OCI-LY1 (cell line): ENCODE measurements at regions not wholly inside any gene's neighbourhood (a gene's known extent, or its start where the extent isn't known, plus 50 kb on each side); places are given as distances from the start of the nearest gene placed in this dataset.

Source experiments
- H2AFZ ChIP-seq: fragments of 200-600 bp; sonication (generic), shearing (Covaris generic); 2 replicates; pipeline ENCODE4 v1.6.0; 2014; ENCODE audit warnings: antibody characterized with exemption, mild to moderate bottlenecking, low read length
- H3F3A ChIP-seq: fragments of 200-600 bp; sonication (generic), shearing (Covaris generic); 2 replicates; pipeline ENCODE4 v1.6.0; 2014; ENCODE audit warnings: mild to moderate bottlenecking, antibody characterized with exemption, low read length, moderate library complexity; ENCODE audit not compliant: insufficient read depth
- H3K27ac ChIP-seq: fragments of 200-600 bp; sonication (generic); 2 replicates; pipeline ENCODE4 v1.5.1; 2014; ENCODE audit warnings: low read length, mixed run types, mild to moderate bottlenecking, low read depth; ENCODE audit not compliant: poor library complexity, severe bottlenecking
- H3K27me3 ChIP-seq: fragments of 200-600 bp; sonication (generic); 2 replicates; pipeline ENCODE4 v1.6.0; 2014; ENCODE audit warnings: antibody characterized with exemption, mild to moderate bottlenecking, low read length, moderate library complexity; ENCODE audit not compliant: insufficient read depth
- H3K36me3 ChIP-seq: fragments of 200-600 bp; sonication (generic); 2 replicates; pipeline ENCODE4 v1.6.1; 2014; ENCODE audit warnings: mild to moderate bottlenecking, antibody characterized with exemption, low read length, moderate library complexity, mixed read lengths; ENCODE audit not compliant: insufficient read depth
- H3K4me1 ChIP-seq: fragments of 200-600 bp; sonication (generic); 2 replicates; pipeline ENCODE4 v1.5.1; 2014; ENCODE audit warnings: mild to moderate bottlenecking, low read length, moderate library complexity; ENCODE audit not compliant: insufficient read depth, severe bottlenecking
- H3K4me2 ChIP-seq: fragments of 200-600 bp; sonication (generic), shearing (Covaris generic); 2 replicates; pipeline ENCODE4 v1.6.1; 2014; ENCODE audit warnings: low read length
- H3K4me3 ChIP-seq: fragments of 200-600 bp; sonication (generic); 2 replicates; pipeline ENCODE4 v1.5.1; 2014; ENCODE audit warnings: low read length, low read depth, mild to moderate bottlenecking, mixed read lengths; ENCODE audit not compliant: poor library complexity, severe bottlenecking
- H3K79me2 ChIP-seq: fragments of 200-600 bp; shearing (Covaris generic); 2 replicates; pipeline ENCODE4 v1.6.1; 2016; ENCODE audit warnings: mixed run types, low read length, mixed read lengths; ENCODE audit not compliant: insufficient read depth
- H3K9ac ChIP-seq: fragments of 200-600 bp; sonication (generic), shearing (Covaris generic); 2 replicates; pipeline ENCODE4 v1.6.1; 2014; ENCODE audit warnings: mild to moderate bottlenecking, low read length, mixed read lengths
- H3K9me2 ChIP-seq: fragments of 200-600 bp; sonication (generic), shearing (Covaris generic); 2 replicates; pipeline ENCODE4 v1.6.1; 2014; ENCODE audit warnings: low read depth, mild to moderate bottlenecking, low read length, mixed read lengths
- H3K9me3 ChIP-seq: fragments of 200-600 bp; shearing (Covaris generic); 2 replicates; pipeline ENCODE4 v1.6.1; 2014; ENCODE audit warnings: low read length, mixed read lengths
- H4K20me1 ChIP-seq: fragments of 200-600 bp; sonication (generic), shearing (Covaris generic); 2 replicates; pipeline ENCODE4 v1.6.0; 2016; ENCODE audit warnings: mild to moderate bottlenecking, low read length; ENCODE audit not compliant: insufficient read depth
- EZH2 ChIP-seq: fragments of 200-600 bp; sonication (generic), shearing (Covaris generic); IDR thresholded peaks from 2 replicates; pipeline ENCODE4 v1.8.0; 2017; ENCODE audit warnings: borderline replicate concordance, mixed run types, mild to moderate bottlenecking, antibody characterized with exemption, low read length, moderate library complexity, mixed read lengths
- TF ChIP-seq, protein P1 (sequence below): fragments of 200-600 bp; sonication (generic), shearing (Covaris generic); IDR thresholded peaks from 2 replicates; pipeline ENCODE4 v1.5.1; 2017; ENCODE audit warnings: mild to moderate bottlenecking, antibody characterized with exemption, low read length, moderate library complexity, mixed read lengths

DNA sequence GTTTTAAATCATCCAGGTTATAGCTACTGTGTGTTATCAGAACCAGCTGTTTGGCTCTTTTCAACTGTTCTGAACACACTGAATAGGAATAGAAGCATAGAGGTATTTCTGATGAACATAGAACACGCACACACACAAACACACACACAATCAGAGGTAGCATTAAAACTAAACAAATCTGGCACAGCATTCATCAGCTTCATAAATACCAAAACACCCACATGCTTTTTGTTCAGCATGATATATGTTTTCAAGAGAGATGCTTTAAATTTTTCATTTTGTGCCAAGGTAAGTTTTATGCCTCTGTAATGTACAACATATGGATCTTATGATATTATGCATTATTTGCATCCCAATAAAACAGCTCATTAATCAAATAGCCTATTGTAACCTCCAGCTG lies 208.6 kb downstream of the GALC start:
- no peaks in the 10 kb centered on the region for H3K79me2 ChIP-seq
- H4K20me1 ChIP-seq = no peaks in the 10 kb centered on the region
- no peak overlapping the region for H3K4me3 ChIP-seq
- no peak overlapping the region for H3K4me2 ChIP-seq
- no peaks in the 10 kb centered on the region for H3K9me2 ChIP-seq
- no peaks in the 10 kb centered on the region for H3K36me3 ChIP-seq
- H3K27ac ChIP-seq = no peak overlapping the region
- no peak for TF ChIP-seq EZH2
- TF ChIP-seq, protein P1, sequence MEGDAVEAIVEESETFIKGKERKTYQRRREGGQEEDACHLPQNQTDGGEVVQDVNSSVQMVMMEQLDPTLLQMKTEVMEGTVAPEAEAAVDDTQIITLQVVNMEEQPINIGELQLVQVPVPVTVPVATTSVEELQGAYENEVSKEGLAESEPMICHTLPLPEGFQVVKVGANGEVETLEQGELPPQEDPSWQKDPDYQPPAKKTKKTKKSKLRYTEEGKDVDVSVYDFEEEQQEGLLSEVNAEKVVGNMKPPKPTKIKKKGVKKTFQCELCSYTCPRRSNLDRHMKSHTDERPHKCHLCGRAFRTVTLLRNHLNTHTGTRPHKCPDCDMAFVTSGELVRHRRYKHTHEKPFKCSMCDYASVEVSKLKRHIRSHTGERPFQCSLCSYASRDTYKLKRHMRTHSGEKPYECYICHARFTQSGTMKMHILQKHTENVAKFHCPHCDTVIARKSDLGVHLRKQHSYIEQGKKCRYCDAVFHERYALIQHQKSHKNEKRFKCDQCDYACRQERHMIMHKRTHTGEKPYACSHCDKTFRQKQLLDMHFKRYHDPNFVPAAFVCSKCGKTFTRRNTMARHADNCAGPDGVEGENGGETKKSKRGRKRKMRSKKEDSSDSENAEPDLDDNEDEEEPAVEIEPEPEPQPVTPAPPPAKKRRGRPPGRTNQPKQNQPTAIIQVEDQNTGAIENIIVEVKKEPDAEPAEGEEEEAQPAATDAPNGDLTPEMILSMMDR = no peak
- H3K9me3 ChIP-seq = no peaks in the 10 kb centered on the region
- no peaks in the 10 kb centered on the region for H3F3A ChIP-seq
- H2AFZ ChIP-seq = no peak overlapping the region
- H3K9ac ChIP-seq = no peak overlapping the region
- H3K27me3 ChIP-seq = no peaks in the 10 kb centered on the region
- H3K4me1 ChIP-seq = no peaks in the 10 kb centered on the region

DNA sequence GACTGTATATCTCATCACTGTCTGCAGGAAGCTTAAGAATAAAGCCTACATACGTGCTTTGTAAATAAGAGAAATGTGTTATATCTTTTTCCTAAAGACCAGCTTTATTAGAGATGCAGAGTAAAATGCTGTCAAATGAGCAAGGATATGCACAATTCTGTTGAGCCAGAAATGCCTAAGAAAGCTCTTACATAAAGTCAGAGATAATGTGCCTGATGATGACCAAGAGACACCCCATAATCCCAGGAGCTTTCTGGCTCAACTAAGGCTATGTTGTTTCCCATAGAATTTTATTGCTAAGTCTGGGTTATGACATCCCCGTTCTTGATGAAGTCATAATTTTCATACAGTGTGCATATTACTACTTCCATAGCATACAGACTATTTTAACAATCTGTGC lies 209.9 kb downstream of the GALC start:
- no peaks in the 10 kb centered on the region for H3F3A ChIP-seq
- no peak overlapping the region for H3K9ac ChIP-seq
- TF ChIP-seq EZH2 = no peak
- TF ChIP-seq, protein P1 = no peak
- H3K4me2 ChIP-seq = no peak overlapping the region
- H3K9me2 ChIP-seq = no peaks in the 10 kb centered on the region
- no peaks in the 10 kb centered on the region for H3K79me2 ChIP-seq
- H4K20me1 ChIP-seq = no peaks in the 10 kb centered on the region
- H3K4me1 ChIP-seq = no peaks in the 10 kb centered on the region
- H3K27me3 ChIP-seq = no peaks in the 10 kb centered on the region
- H3K9me3 ChIP-seq = no peaks in the 10 kb centered on the region
- no peak overlapping the region for H3K27ac ChIP-seq
- H2AFZ ChIP-seq = no peak overlapping the region
- no peaks in the 10 kb centered on the region for H3K36me3 ChIP-seq
- H3K4me3 ChIP-seq = no peak overlapping the region

DNA sequence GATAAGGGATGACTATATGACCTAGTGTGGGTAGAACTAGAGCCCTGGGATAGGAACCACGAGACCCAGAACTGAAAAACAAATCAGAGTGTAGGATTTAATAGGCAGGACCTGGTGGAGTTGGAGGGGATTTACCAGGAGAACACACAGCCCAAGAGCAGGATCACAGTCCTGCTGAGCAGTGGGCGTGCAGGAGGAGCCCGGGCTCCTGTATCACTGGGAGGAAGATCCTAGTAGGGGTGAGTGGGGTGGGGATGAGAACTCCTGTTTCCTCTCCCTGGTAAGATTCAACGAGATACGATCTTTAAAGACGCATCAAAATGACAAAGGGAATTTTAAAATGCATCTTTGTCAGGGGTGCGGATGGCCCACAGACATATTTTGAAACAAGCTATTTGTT lies 220.1 kb downstream of the GALC start:
- H3K36me3 ChIP-seq = no peaks in the 10 kb centered on the region
- no peak overlapping the region for H2AFZ ChIP-seq
- no peaks in the 10 kb centered on the region for H3F3A ChIP-seq
- H3K4me1 ChIP-seq = peaks cover 6% of the 10 kb centered on the region
- H3K9me3 ChIP-seq = no peaks in the 10 kb centered on the region
- no peaks in the 10 kb centered on the region for H3K79me2 ChIP-seq
- H4K20me1 ChIP-seq = no peaks in the 10 kb centered on the region
- no peak overlapping the region for H3K9ac ChIP-seq
- H3K4me2 ChIP-seq = no peak overlapping the region
- H3K27me3 ChIP-seq = no peaks in the 10 kb centered on the region
- TF ChIP-seq, protein P1 = no peak
- no peaks in the 10 kb centered on the region for H3K9me2 ChIP-seq
- no peak overlapping the region for H3K27ac ChIP-seq
- H3K4me3 ChIP-seq = no peak overlapping the region
